Activated CD8-positive, alpha-beta T cell treated with anti-CD3 and anti-CD28 coated beads for 36 hours (primary cell): ENCODE measurements at regions not wholly inside any gene's neighbourhood (a gene's known extent, or its start where the extent isn't known, plus 50 kb on each side); places are given as distances from the start of the nearest gene placed in this dataset.

Experiments used
- ATAC-seq: fragments of 200-7000 bp; cut with Tn5 transposase; one replicate; pipeline ENCODE4 v1.10.0; 2021; ENCODE audit warnings: mild to moderate bottlenecking, moderate library complexity
- CTCF ChIA-PET: fragments of 350-600 bp; sonication (Branson Sonifier 250); formaldehyde crosslinking; loops from one replicate; lab custom pipeline; 2021; ENCODE audit warnings: antibody characterized with exemption; lab: Charles Lee
- POLR2A ChIA-PET: fragments of 350-600 bp; sonication (Branson Sonifier 250); formaldehyde crosslinking; loops from one replicate; lab custom pipeline; 2021; ENCODE audit warnings: antibody characterized with exemption; lab: Charles Lee
- DNase-seq: peaks from one replicate; pipeline ENCODE4 v3.0.0-alpha.2; 2020
- H3K27ac Mint-ChIP-seq: one replicate; pipeline ENCODE4 v1.8.0; 2021; ENCODE audit warnings: mild to moderate bottlenecking, mixed read lengths
- H3K27me3 Mint-ChIP-seq: one replicate; pipeline ENCODE4 v1.8.0; 2021; ENCODE audit warnings: mixed read lengths
- H3K36me3 Mint-ChIP-seq: one replicate; pipeline ENCODE4 v1.8.0; 2021; ENCODE audit warnings: low read depth, mixed read lengths
- H3K4me1 Mint-ChIP-seq: one replicate; pipeline ENCODE4 v1.8.0; 2021; ENCODE audit warnings: low read depth, mixed read lengths
- H3K4me3 Mint-ChIP-seq: one replicate; pipeline ENCODE4 v1.8.0; 2021; ENCODE audit warnings: mild to moderate bottlenecking, moderate library complexity, mixed read lengths
- H3K9me3 Mint-ChIP-seq: one replicate; pipeline ENCODE4 v1.8.0; 2021; ENCODE audit warnings: mixed read lengths
- CTCF ChIP-seq: fragments of 200-600 bp; IDR thresholded peaks from one replicate; pipeline ENCODE4 v1.8.0; 2022; ENCODE audit warnings: antibody characterized with exemption, mild to moderate bottlenecking
- intact Hi-C: fragments of 100-400 bp; cut with micrococcal nuclease; formaldehyde crosslinking; loops from one replicate; pipeline ENCODE4 v1.10.0; 2022

GRCh38 chr2:34950797-34951196 is 1351.7 kb upstream of the FAM98A start:
- peaks cover 10% of the 10 kb centered on the region for H3K9me3 Mint-ChIP-seq
- no peak for TF ChIP-seq CTCF
- CTCF ChIA-PET, result no interaction called here

GRCh38 chr2:34949316-34949715 is 1350.2 kb upstream of the FAM98A start:
- no peak for TF ChIP-seq CTCF
- H3K36me3 Mint-ChIP-seq, result no peaks in the 10 kb centered on the region
- H3K27me3 Mint-ChIP-seq, result no peaks in the 10 kb centered on the region
- DNase-seq (no peak), ATAC-seq (no peak)
- POLR2A ChIA-PET, result no interaction called here
- no peak overlapping the region for H3K27ac Mint-ChIP-seq
- H3K9me3 Mint-ChIP-seq, result peaks cover 11% of the 10 kb centered on the region
- CTCF ChIA-PET, result no interaction called here
- intact Hi-C loops, result no loop called here
- no peak overlapping the region for H3K4me3 Mint-ChIP-seq
- H3K4me1 Mint-ChIP-seq, result no peaks in the 10 kb centered on the region

More at GRCh38 chr2:34950797-34951196, 1351.7 kb upstream of the FAM98A start:
- Mint-ChIP-seq H3K27ac (no peak overlapping the region), H3K27me3 (no peaks in the 10 kb centered on the region), H3K4me1 (no peaks in the 10 kb centered on the region), H3K36me3 (no peaks in the 10 kb centered on the region), H3K4me3 (no peak overlapping the region)
- intact Hi-C loops, result no loop called here
- POLR2A ChIA-PET, result no interaction called here
- no peak for ATAC-seq
- DNase-seq, result no peak

- no peaks in the 10 kb centered on the region for H3K27me3 Mint-ChIP-seq
- ATAC-seq, result no peak
- no peaks in the 10 kb centered on the region for H3K4me1 Mint-ChIP-seq
- H3K36me3 Mint-ChIP-seq, result no peaks in the 10 kb centered on the region
- ChIA-PET CTCF (no interaction called here), POLR2A (no interaction called here)
- no peak overlapping the region for H3K27ac Mint-ChIP-seq
- H3K4me3 Mint-ChIP-seq, result no peak overlapping the region
- intact Hi-C loops, result no loop called here
- no peak for DNase-seq
- TF ChIP-seq CTCF, result no peak
- H3K9me3 Mint-ChIP-seq, result peaks cover 6% of the 10 kb centered on the region
Measured at GRCh38 chr2:34936089-34936488, 1337.0 kb upstream of the FAM98A start.

- POLR2A ChIA-PET, result no interaction called here
- DNase-seq (no peak), ATAC-seq (no peak)
- no peak for TF ChIP-seq CTCF
- no peaks in the 10 kb centered on the region for H3K4me1 Mint-ChIP-seq
- H3K4me3 Mint-ChIP-seq, result no peak overlapping the region
- no peaks in the 10 kb centered on the region for H3K36me3 Mint-ChIP-seq
- intact Hi-C loops, result no loop called here
- H3K27me3 Mint-ChIP-seq, result no peaks in the 10 kb centered on the region
- H3K27ac Mint-ChIP-seq, result no peak overlapping the region
- peaks cover 4% of the 10 kb centered on the region for H3K9me3 Mint-ChIP-seq
- CTCF ChIA-PET, result no interaction called here
Measured at GRCh38 chr2:34912084-34912483, 1313.0 kb upstream of the FAM98A start.

GRCh38 chr2:34909992-34910705 is 1311.0 kb upstream of the FAM98A start:
- ATAC-seq (no peak), DNase-seq (no peak)
- ChIA-PET CTCF (no interaction called here), POLR2A (no interaction called here)
- intact Hi-C loops, result no loop called here
- Mint-ChIP-seq H3K4me3 (no peak overlapping the region), H3K36me3 (no peaks in the 10 kb centered on the region), H3K4me1 (no peaks in the 10 kb centered on the region), H3K9me3 (peaks cover under 1% of the 10 kb centered on the region), H3K27me3 (no peaks in the 10 kb centered on the region), H3K27ac (no peak overlapping the region)
- TF ChIP-seq CTCF, result no peak
